Activated CD8-positive, alpha-beta T cell treated with anti-CD3 and anti-CD28 coated beads for 36 hours (primary cell): ENCODE measurements at regions not wholly inside any gene's neighbourhood (a gene's known extent, or its start where the extent isn't known, plus 50 kb on each side); places are given as distances from the start of the nearest gene placed in this dataset.

ENCODE experiments used
- ATAC-seq: fragments of 200-7000 bp; cut with Tn5 transposase; one replicate; pipeline ENCODE4 v1.10.0; 2021; ENCODE audit warnings: mild to moderate bottlenecking, moderate library complexity
- CTCF ChIA-PET: fragments of 350-600 bp; sonication (Branson Sonifier 250); formaldehyde crosslinking; loops from one replicate; lab custom pipeline; 2021; ENCODE audit warnings: antibody characterized with exemption; lab: Charles Lee
- POLR2A ChIA-PET: fragments of 350-600 bp; sonication (Branson Sonifier 250); formaldehyde crosslinking; loops from one replicate; lab custom pipeline; 2021; ENCODE audit warnings: antibody characterized with exemption; lab: Charles Lee
- DNase-seq: peaks from one replicate; pipeline ENCODE4 v3.0.0-alpha.2; 2020
- H3K27ac Mint-ChIP-seq: one replicate; pipeline ENCODE4 v1.8.0; 2021; ENCODE audit warnings: mild to moderate bottlenecking, mixed read lengths
- H3K27me3 Mint-ChIP-seq: one replicate; pipeline ENCODE4 v1.8.0; 2021; ENCODE audit warnings: mixed read lengths
- H3K36me3 Mint-ChIP-seq: one replicate; pipeline ENCODE4 v1.8.0; 2021; ENCODE audit warnings: low read depth, mixed read lengths
- H3K4me1 Mint-ChIP-seq: one replicate; pipeline ENCODE4 v1.8.0; 2021; ENCODE audit warnings: low read depth, mixed read lengths
- H3K4me3 Mint-ChIP-seq: one replicate; pipeline ENCODE4 v1.8.0; 2021; ENCODE audit warnings: mild to moderate bottlenecking, moderate library complexity, mixed read lengths
- H3K9me3 Mint-ChIP-seq: one replicate; pipeline ENCODE4 v1.8.0; 2021; ENCODE audit warnings: mixed read lengths
- CTCF ChIP-seq: fragments of 200-600 bp; IDR thresholded peaks from one replicate; pipeline ENCODE4 v1.8.0; 2022; ENCODE audit warnings: antibody characterized with exemption, mild to moderate bottlenecking
- intact Hi-C: fragments of 100-400 bp; cut with micrococcal nuclease; formaldehyde crosslinking; loops from one replicate; pipeline ENCODE4 v1.10.0; 2022

GRCh38 chr4:81580346-81580993 is 108.8 kb upstream of the RASGEF1B start:
- no peak for TF ChIP-seq CTCF
- Mint-ChIP-seq H3K4me1 (no peaks in the 10 kb centered on the region), H3K27ac (no peak overlapping the region), H3K36me3 (no peaks in the 10 kb centered on the region), H3K9me3 (no peaks in the 10 kb centered on the region), H3K27me3 (no peaks in the 10 kb centered on the region), H3K4me3 (no peak overlapping the region)
- ATAC-seq (no peak), DNase-seq (no peak)
- intact Hi-C loops: no loop called here
- CTCF ChIA-PET: interaction anchor here (1.6 kb wide), 1 partner anchor 113 kb away, joined by 7 read pairs; no protein-coding TSS in a partner anchor
- POLR2A ChIA-PET: no interaction called here

- H3K9me3 Mint-ChIP-seq: no peaks in the 10 kb centered on the region
- ATAC-seq: no peak
- ChIA-PET CTCF (no interaction called here), POLR2A (no interaction called here)
- no peak overlapping the region for H3K27ac Mint-ChIP-seq
- no peaks in the 10 kb centered on the region for H3K27me3 Mint-ChIP-seq
- no peak for TF ChIP-seq CTCF
- no peak for DNase-seq
- no peak overlapping the region for H3K4me3 Mint-ChIP-seq
- intact Hi-C loops: no loop called here
- H3K4me1 Mint-ChIP-seq: no peaks in the 10 kb centered on the region
- no peaks in the 10 kb centered on the region for H3K36me3 Mint-ChIP-seq
These were observed 105.7 kb upstream of the RASGEF1B start for GRCh38 chr4:81577392-81577791.

GRCh38 chr4:81574991-81575390 is 103.3 kb upstream of the RASGEF1B start:
- H3K27me3 Mint-ChIP-seq: no peaks in the 10 kb centered on the region
- POLR2A ChIA-PET: no interaction called here
- DNase-seq (no peak), ATAC-seq (no peak)
- no peaks in the 10 kb centered on the region for H3K36me3 Mint-ChIP-seq
- no peak overlapping the region for H3K27ac Mint-ChIP-seq
- H3K4me1 Mint-ChIP-seq: no peaks in the 10 kb centered on the region
- no peaks in the 10 kb centered on the region for H3K9me3 Mint-ChIP-seq
- no peak for TF ChIP-seq CTCF
- CTCF ChIA-PET: no interaction called here
- intact Hi-C loops: no loop called here
- no peak overlapping the region for H3K4me3 Mint-ChIP-seq

- H3K4me1 Mint-ChIP-seq: no peaks in the 10 kb centered on the region
- H3K4me3 Mint-ChIP-seq: no peak overlapping the region
- no peak for TF ChIP-seq CTCF
- no peaks in the 10 kb centered on the region for H3K9me3 Mint-ChIP-seq
- H3K27me3 Mint-ChIP-seq: no peaks in the 10 kb centered on the region
- ATAC-seq (no peak), DNase-seq (no peak)
- intact Hi-C loops: no loop called here
- no peaks in the 10 kb centered on the region for H3K36me3 Mint-ChIP-seq
- no peak overlapping the region for H3K27ac Mint-ChIP-seq
- ChIA-PET POLR2A (no interaction called here), CTCF (no interaction called here)
These were observed 102.1 kb upstream of the RASGEF1B start for GRCh38 chr4:81573840-81574239.

GRCh38 chr4:81572402-81572801 is 100.7 kb upstream of the RASGEF1B start:
- Mint-ChIP-seq H3K27me3 (no peaks in the 10 kb centered on the region), H3K27ac (no peak overlapping the region), H3K36me3 (no peaks in the 10 kb centered on the region), H3K9me3 (no peaks in the 10 kb centered on the region), H3K4me3 (no peak overlapping the region), H3K4me1 (no peaks in the 10 kb centered on the region)
- ChIA-PET CTCF (interaction anchor here (0.7 to 1.2 kb wide), 2 partner anchors 166 to 272 kb away, joined by 3 read pairs; no protein-coding TSS in a partner anchor), POLR2A (no interaction called here)
- DNase-seq: no peak
- intact Hi-C loops: no loop called here
- no peak for ATAC-seq
- no peak for TF ChIP-seq CTCF
